ENCODE measurements at regions not wholly inside any gene's neighbourhood (a gene's known extent, or its start where the extent isn't known, plus 50 kb on each side); places are given as distances from the start of the nearest gene placed in this dataset.

DNA sequence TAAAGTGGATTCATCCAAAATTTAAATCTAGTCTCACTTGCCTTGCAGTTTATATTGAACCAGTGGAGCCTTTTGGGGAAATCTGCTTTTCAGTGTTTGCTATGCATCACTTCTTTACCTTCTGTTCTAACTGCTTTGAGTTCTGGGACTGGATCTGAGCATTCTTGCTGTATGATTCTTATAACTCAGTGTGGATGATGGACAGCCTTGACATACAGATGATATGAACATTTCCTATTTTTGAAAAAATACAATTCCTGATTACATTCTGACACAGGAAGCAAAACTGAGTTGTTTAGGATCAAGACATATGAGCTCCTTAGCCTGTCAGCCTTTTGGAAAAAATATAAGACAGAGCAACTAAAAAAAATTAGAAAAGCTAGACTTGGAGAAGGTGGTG is 115.2 kb downstream of the DISP1 start:
- Histone ChIP-seq H3K36me3 (ENCODE audit: insufficient read depth, low read length) (no peaks in the 10 kb centered on the region), H3K27ac (ENCODE audit: low read length) (no peak overlapping the region), H3K9ac (ENCODE audit: low read depth, low read length) (no peak overlapping the region), H4K20me1 (ENCODE audit: insufficient read depth, low read length) (no peaks in the 10 kb centered on the region), H3K4me1 (ENCODE audit: insufficient read depth, low read length) (no peaks in the 10 kb centered on the region), H3K4me2 (ENCODE audit: insufficient read depth, low read length) (no peak overlapping the region), H3K4me3 (ENCODE audit: low read depth in 1 of 2, low read length in 2 of 2) (no peak overlapping the region), H3K27me3 (ENCODE audit: insufficient read depth, low read length, poor library complexity) (no peaks in the 10 kb centered on the region), H2AFZ (ENCODE audit: low read depth, low read length) (no peak overlapping the region), H3K9me3 (ENCODE audit: insufficient read depth, low read length, severe bottlenecking) (no peaks in the 10 kb centered on the region), H3K79me2 (ENCODE audit: insufficient read depth, low read length) (no peaks in the 10 kb centered on the region)
- DNase-seq = no peak
- TF ChIP-seq, protein P1, sequence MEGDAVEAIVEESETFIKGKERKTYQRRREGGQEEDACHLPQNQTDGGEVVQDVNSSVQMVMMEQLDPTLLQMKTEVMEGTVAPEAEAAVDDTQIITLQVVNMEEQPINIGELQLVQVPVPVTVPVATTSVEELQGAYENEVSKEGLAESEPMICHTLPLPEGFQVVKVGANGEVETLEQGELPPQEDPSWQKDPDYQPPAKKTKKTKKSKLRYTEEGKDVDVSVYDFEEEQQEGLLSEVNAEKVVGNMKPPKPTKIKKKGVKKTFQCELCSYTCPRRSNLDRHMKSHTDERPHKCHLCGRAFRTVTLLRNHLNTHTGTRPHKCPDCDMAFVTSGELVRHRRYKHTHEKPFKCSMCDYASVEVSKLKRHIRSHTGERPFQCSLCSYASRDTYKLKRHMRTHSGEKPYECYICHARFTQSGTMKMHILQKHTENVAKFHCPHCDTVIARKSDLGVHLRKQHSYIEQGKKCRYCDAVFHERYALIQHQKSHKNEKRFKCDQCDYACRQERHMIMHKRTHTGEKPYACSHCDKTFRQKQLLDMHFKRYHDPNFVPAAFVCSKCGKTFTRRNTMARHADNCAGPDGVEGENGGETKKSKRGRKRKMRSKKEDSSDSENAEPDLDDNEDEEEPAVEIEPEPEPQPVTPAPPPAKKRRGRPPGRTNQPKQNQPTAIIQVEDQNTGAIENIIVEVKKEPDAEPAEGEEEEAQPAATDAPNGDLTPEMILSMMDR (IDR thresholded peaks at IDR 0.05; ENCODE audit: borderline replicate concordance, extremely low read depth, low read length, poor library complexity, severe bottlenecking) = no peak
- TF ChIP-seq EZH2 (IDR thresholded peaks at IDR 0.05; ENCODE audit: borderline replicate concordance, low read depth, low read length, severe bottlenecking) = no peak
- no peak for ATAC-seq (ENCODE audit: insufficient read depth, low read depth)

DNA sequence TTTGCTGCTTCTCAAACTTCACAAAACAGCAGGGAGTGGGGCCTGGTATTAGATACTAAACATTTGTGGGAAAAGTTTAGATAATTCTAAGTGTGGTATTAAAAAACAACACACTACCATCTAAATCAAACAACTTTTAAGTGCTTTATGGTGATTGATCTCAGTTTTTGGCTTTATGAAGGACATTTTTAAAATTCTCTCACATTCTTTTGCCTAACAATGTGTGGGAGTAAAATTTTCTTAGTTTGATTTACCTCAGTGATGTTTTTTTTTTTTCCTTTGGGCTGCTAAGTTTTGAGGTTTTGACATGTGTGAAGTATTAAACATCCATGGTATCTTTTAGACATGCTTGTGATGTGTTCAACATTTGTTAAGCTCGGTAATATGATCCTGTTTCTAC is 116.2 kb downstream of the DISP1 start:
- ATAC-seq (ENCODE audit: insufficient read depth, low read depth) (no peak), DNase-seq (no peak)
- no peaks in the 10 kb centered on the region for H3K4me1 ChIP-seq (ENCODE audit: insufficient read depth, low read length)
- TF ChIP-seq EZH2 (IDR thresholded peaks at IDR 0.05; ENCODE audit: borderline replicate concordance, low read depth, low read length, severe bottlenecking) = no peak
- TF ChIP-seq, protein P1 (IDR thresholded peaks at IDR 0.05; ENCODE audit: borderline replicate concordance, extremely low read depth, low read length, poor library complexity, severe bottlenecking) = no peak
- H4K20me1 ChIP-seq (ENCODE audit: insufficient read depth, low read length) = no peaks in the 10 kb centered on the region
- no peaks in the 10 kb centered on the region for H3K9me3 ChIP-seq (ENCODE audit: insufficient read depth, low read length, severe bottlenecking)
- no peaks in the 10 kb centered on the region for H3K27me3 ChIP-seq (ENCODE audit: insufficient read depth, low read length, poor library complexity)
- no peak overlapping the region for H3K9ac ChIP-seq (ENCODE audit: low read depth, low read length)
- no peak overlapping the region for H3K27ac ChIP-seq (ENCODE audit: low read length)
- H3K4me3 ChIP-seq (ENCODE audit: low read depth in 1 of 2, low read length in 2 of 2) = no peak overlapping the region
- no peak overlapping the region for H3K4me2 ChIP-seq (ENCODE audit: insufficient read depth, low read length)
- H2AFZ ChIP-seq (ENCODE audit: low read depth, low read length) = no peak overlapping the region
- H3K36me3 ChIP-seq (ENCODE audit: insufficient read depth, low read length) = no peaks in the 10 kb centered on the region
- no peaks in the 10 kb centered on the region for H3K79me2 ChIP-seq (ENCODE audit: insufficient read depth, low read length)

DNA sequence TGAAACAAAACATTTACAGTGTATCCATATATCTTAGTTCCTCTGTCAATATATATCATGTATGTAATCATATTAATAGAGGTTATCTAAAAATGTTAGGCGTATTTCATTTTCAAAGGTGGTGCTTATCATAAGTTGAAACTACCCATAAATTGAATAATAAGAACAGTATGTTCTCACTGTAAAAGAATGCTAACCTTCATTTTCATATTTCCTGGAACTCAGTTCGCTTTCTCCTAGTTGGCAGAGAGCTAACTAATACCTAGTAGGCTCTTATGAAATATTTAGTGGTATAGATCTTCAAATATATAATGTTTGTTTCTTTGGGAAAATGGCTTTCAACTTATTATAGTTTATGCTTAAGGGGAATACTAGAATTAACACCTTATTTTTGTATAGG is 118.4 kb downstream of the DISP1 start:
- Histone ChIP-seq H3K79me2 (ENCODE audit: insufficient read depth, low read length) (no peaks in the 10 kb centered on the region), H3K27ac (ENCODE audit: low read length) (no peak overlapping the region), H3K9ac (ENCODE audit: low read depth, low read length) (no peak overlapping the region), H3K4me3 (ENCODE audit: low read depth in 1 of 2, low read length in 2 of 2) (no peak overlapping the region), H4K20me1 (ENCODE audit: insufficient read depth, low read length) (no peaks in the 10 kb centered on the region), H3K36me3 (ENCODE audit: insufficient read depth, low read length) (no peaks in the 10 kb centered on the region), H2AFZ (ENCODE audit: low read depth, low read length) (no peak overlapping the region), H3K4me1 (ENCODE audit: insufficient read depth, low read length) (no peaks in the 10 kb centered on the region), H3K9me3 (ENCODE audit: insufficient read depth, low read length, severe bottlenecking) (no peaks in the 10 kb centered on the region), H3K27me3 (ENCODE audit: insufficient read depth, low read length, poor library complexity) (no peaks in the 10 kb centered on the region), H3K4me2 (ENCODE audit: insufficient read depth, low read length) (no peak overlapping the region)
- TF ChIP-seq, protein P1 (IDR thresholded peaks at IDR 0.05; ENCODE audit: borderline replicate concordance, extremely low read depth, low read length, poor library complexity, severe bottlenecking) = no peak
- no peak for TF ChIP-seq EZH2 (IDR thresholded peaks at IDR 0.05; ENCODE audit: borderline replicate concordance, low read depth, low read length, severe bottlenecking)
- DNase-seq (no peak), ATAC-seq (ENCODE audit: insufficient read depth, low read depth) (no peak)

All from DND-41 (cell line).